ENCODE measurements at regions not wholly inside any gene's neighbourhood (a gene's known extent, or its start where the extent isn't known, plus 50 kb on each side); places are given as distances from the start of the nearest gene placed in this dataset.

- Histone ChIP-seq H3K9ac (ENCODE audit: low read length) (no peak overlapping the region), H3K27me3 (ENCODE audit: control insufficient read depth, insufficient read depth, low read length) (no peaks in the 10 kb centered on the region), H3K36me3 (ENCODE audit: control insufficient read depth, insufficient read depth, low read length) (no peaks in the 10 kb centered on the region), H3K27ac (ENCODE audit: low read depth, low read length) (no peak overlapping the region), H3K4me3 (ENCODE audit: low read length) (no peak overlapping the region), H3K4me1 (ENCODE audit: control insufficient read depth, insufficient read depth, low read length) (peaks cover 4% of the 10 kb centered on the region)
Measured at GRCh38 chr1:91609551-91609950, 108.9 kb downstream of the CDC7 start.

DNA sequence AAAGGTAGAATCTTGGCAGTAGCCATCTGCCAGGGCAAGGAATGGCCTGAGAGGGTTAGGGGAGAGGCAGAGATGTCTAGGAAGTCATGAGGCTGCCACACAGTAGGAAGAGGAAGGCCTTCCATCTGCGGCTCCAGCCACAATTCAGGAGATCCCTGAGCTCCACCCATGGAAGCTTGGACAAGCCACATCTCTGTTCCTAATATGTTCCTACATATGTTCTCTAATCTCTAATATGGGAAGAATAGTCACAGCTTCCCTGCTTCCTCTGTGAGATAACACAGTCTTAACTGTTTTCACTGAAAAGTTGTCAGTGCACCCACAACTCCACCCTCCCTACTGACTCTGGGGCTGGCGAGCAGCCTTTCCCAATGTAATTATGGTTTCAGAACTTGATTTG lies 109.5 kb downstream of the CDC7 start:
- Histone ChIP-seq H3K4me3 (ENCODE audit: low read length) (no peak overlapping the region), H3K36me3 (ENCODE audit: control insufficient read depth, insufficient read depth, low read length) (no peaks in the 10 kb centered on the region), H3K27ac (ENCODE audit: low read depth, low read length) (no peak overlapping the region), H3K4me1 (ENCODE audit: control insufficient read depth, insufficient read depth, low read length) (no peaks in the 10 kb centered on the region), H3K27me3 (ENCODE audit: control insufficient read depth, insufficient read depth, low read length) (no peaks in the 10 kb centered on the region), H3K9ac (ENCODE audit: low read length) (no peak overlapping the region)

GRCh38 chr1:91610789-91611188 lies 110.1 kb downstream of the CDC7 start:
- H3K36me3 ChIP-seq (ENCODE audit: control insufficient read depth, insufficient read depth, low read length) = no peaks in the 10 kb centered on the region
- no peaks in the 10 kb centered on the region for H3K4me1 ChIP-seq (ENCODE audit: control insufficient read depth, insufficient read depth, low read length)
- H3K27me3 ChIP-seq (ENCODE audit: control insufficient read depth, insufficient read depth, low read length) = no peaks in the 10 kb centered on the region
- H3K4me3 ChIP-seq (ENCODE audit: low read length) = no peak overlapping the region
- H3K27ac ChIP-seq (ENCODE audit: low read depth, low read length) = no peak overlapping the region
- H3K9ac ChIP-seq (ENCODE audit: low read length) = no peak overlapping the region

- H3K9ac ChIP-seq (ENCODE audit: low read length) = no peak overlapping the region
- H3K27me3 ChIP-seq (ENCODE audit: control insufficient read depth, insufficient read depth, low read length) = no peaks in the 10 kb centered on the region
- no peaks in the 10 kb centered on the region for H3K4me1 ChIP-seq (ENCODE audit: control insufficient read depth, insufficient read depth, low read length)
- no peaks in the 10 kb centered on the region for H3K36me3 ChIP-seq (ENCODE audit: control insufficient read depth, insufficient read depth, low read length)
- no peak overlapping the region for H3K27ac ChIP-seq (ENCODE audit: low read depth, low read length)
- H3K4me3 ChIP-seq (ENCODE audit: low read length) = no peak overlapping the region
Measured at GRCh38 chr1:91611483-91611917, 110.8 kb downstream of the CDC7 start.

- Histone ChIP-seq H3K4me1 (ENCODE audit: control insufficient read depth, insufficient read depth, low read length) (no peaks in the 10 kb centered on the region), H3K27me3 (ENCODE audit: control insufficient read depth, insufficient read depth, low read length) (no peaks in the 10 kb centered on the region), H3K9ac (ENCODE audit: low read length) (no peak overlapping the region), H3K36me3 (ENCODE audit: control insufficient read depth, insufficient read depth, low read length) (no peaks in the 10 kb centered on the region), H3K27ac (ENCODE audit: low read depth, low read length) (no peak overlapping the region), H3K4me3 (ENCODE audit: low read length) (no peak overlapping the region)
Measured at GRCh38 chr1:91613595-91613994, 112.9 kb downstream of the CDC7 start.

DNA sequence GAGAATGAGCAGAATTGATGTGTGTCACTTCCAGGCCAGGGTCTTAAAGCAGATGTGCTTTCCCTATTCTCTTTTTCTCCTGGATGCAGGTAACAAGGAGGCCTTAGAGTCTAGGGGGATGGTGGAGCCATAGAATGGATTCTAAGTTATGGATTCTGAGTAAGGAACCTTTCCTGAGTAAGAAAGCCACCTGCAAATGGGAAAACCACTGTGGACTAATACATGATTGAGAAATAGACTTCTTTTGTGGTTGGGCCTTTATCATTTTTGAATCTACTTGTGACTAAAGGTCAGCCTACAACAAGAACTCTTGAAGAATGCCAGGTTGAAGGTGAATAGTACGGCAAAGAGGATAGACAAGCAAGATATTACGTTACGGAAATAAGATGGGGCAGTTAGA lies 116.1 kb downstream of the CDC7 start:
- Histone ChIP-seq H3K4me3 (ENCODE audit: low read length) (no peak overlapping the region), H3K27me3 (ENCODE audit: control insufficient read depth, insufficient read depth, low read length) (no peaks in the 10 kb centered on the region), H3K36me3 (ENCODE audit: control insufficient read depth, insufficient read depth, low read length) (no peaks in the 10 kb centered on the region), H3K27ac (ENCODE audit: low read depth, low read length) (no peak overlapping the region), H3K9ac (ENCODE audit: low read length) (no peak overlapping the region), H3K4me1 (ENCODE audit: control insufficient read depth, insufficient read depth, low read length) (no peaks in the 10 kb centered on the region)

- H3K27me3 ChIP-seq (ENCODE audit: control insufficient read depth, insufficient read depth, low read length) = no peaks in the 10 kb centered on the region
- H3K36me3 ChIP-seq (ENCODE audit: control insufficient read depth, insufficient read depth, low read length) = no peaks in the 10 kb centered on the region
- no peak overlapping the region for H3K9ac ChIP-seq (ENCODE audit: low read length)
- H3K4me3 ChIP-seq (ENCODE audit: low read length) = no peak overlapping the region
- H3K4me1 ChIP-seq (ENCODE audit: control insufficient read depth, insufficient read depth, low read length) = peaks cover under 1% of the 10 kb centered on the region
- no peak overlapping the region for H3K27ac ChIP-seq (ENCODE audit: low read depth, low read length)
Measured at GRCh38 chr1:91617285-91617765, 116.7 kb downstream of the CDC7 start.

DNA sequence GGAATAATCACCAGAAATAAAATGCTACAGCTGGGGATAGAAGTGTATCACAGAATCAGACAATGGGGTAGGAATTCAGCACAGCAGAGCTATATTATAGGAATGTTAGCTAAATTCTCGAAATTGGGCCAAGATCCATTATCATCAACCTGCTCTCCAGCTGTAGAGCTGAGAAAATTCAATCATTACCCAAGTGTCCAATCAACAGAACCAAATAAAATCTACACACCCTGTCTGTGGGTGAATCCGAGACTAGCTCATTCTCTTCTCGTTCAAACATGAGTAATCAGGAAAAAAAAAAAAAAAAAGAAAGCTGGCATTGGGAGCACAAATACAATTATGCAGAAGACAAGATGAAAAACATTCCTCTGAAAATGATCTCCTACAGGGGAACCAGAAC lies 119.2 kb downstream of the CDC7 start:
- Histone ChIP-seq H3K36me3 (ENCODE audit: control insufficient read depth, insufficient read depth, low read length) (no peaks in the 10 kb centered on the region), H3K9ac (ENCODE audit: low read length) (no peak overlapping the region), H3K27ac (ENCODE audit: low read depth, low read length) (no peak overlapping the region), H3K4me3 (ENCODE audit: low read length) (no peak overlapping the region), H3K4me1 (ENCODE audit: control insufficient read depth, insufficient read depth, low read length) (peaks cover 10% of the 10 kb centered on the region), H3K27me3 (ENCODE audit: control insufficient read depth, insufficient read depth, low read length) (no peaks in the 10 kb centered on the region)

- Histone ChIP-seq H3K27me3 (ENCODE audit: control insufficient read depth, insufficient read depth, low read length) (no peaks in the 10 kb centered on the region), H3K27ac (ENCODE audit: low read depth, low read length) (no peak overlapping the region), H3K36me3 (ENCODE audit: control insufficient read depth, insufficient read depth, low read length) (no peaks in the 10 kb centered on the region)
Measured at GRCh38 chr1:91621360-91621759, 120.7 kb downstream of the CDC7 start.

GRCh38 chr1:91621907-91622306 lies 121.3 kb downstream of the CDC7 start:
- H3K27ac ChIP-seq (ENCODE audit: low read depth, low read length) = no peak overlapping the region

More at GRCh38 chr1:91621360-91621759, 120.7 kb downstream of the CDC7 start:
- Histone ChIP-seq H3K4me3 (ENCODE audit: low read length) (no peak overlapping the region), H3K4me1 (ENCODE audit: control insufficient read depth, insufficient read depth, low read length) (peaks cover 10% of the 10 kb centered on the region), H3K9ac (ENCODE audit: low read length) (no peak overlapping the region)

DNA sequence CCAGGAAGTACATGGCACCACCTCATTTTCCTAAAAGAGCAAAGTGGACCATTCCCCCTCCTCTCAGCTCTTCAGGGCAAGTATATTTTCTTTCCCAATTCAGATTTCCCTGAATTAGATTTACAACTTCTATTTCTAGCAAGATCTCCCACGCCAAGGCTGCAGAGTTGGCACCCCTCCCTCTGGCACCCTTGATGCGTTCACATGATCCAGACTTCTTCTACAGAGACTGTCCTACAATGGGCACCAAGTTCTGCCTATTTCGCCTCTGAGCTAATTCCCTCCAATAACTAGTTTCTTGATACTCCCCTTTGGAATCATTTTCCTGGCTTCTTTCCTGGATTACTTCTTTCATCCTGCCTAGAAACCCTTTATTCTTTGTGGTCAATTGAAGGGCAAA lies 122.0 kb downstream of the CDC7 start:
- H3K27me3 ChIP-seq (ENCODE audit: control insufficient read depth, insufficient read depth, low read length) = no peaks in the 10 kb centered on the region
- peaks cover 10% of the 10 kb centered on the region for H3K4me1 ChIP-seq (ENCODE audit: control insufficient read depth, insufficient read depth, low read length)
- no peak overlapping the region for H3K9ac ChIP-seq (ENCODE audit: low read length)
- peak overlapping the region; percentile 51 for H3K27ac ChIP-seq (ENCODE audit: low read depth, low read length)
- no peaks in the 10 kb centered on the region for H3K36me3 ChIP-seq (ENCODE audit: control insufficient read depth, insufficient read depth, low read length)
- no peak overlapping the region for H3K4me3 ChIP-seq (ENCODE audit: low read length)

More at GRCh38 chr1:91621907-91622306, 121.3 kb downstream of the CDC7 start:
- H3K4me1 ChIP-seq (ENCODE audit: control insufficient read depth, insufficient read depth, low read length) = peaks cover 10% of the 10 kb centered on the region
- no peaks in the 10 kb centered on the region for H3K27me3 ChIP-seq (ENCODE audit: control insufficient read depth, insufficient read depth, low read length)
- H3K36me3 ChIP-seq (ENCODE audit: control insufficient read depth, insufficient read depth, low read length) = no peaks in the 10 kb centered on the region
- no peak overlapping the region for H3K9ac ChIP-seq (ENCODE audit: low read length)
- no peak overlapping the region for H3K4me3 ChIP-seq (ENCODE audit: low read length)

DNA sequence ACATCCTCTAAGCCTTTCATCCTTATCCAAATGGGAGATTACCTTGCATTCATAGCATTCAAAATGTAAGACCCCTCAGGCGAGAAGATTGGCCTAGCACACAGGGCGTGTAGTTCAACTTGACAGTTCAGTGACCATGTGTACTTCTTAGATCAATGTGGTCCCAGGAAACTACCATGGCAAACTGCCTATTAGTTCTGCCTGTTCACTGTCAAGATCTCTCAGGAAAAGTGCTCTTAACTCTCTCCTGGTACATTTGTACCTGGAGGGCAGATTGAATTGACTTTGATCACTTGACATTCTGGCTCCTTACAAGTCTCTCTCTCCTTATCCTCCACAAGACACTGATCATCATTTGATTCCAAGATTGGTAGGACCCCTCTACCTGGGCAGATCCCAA lies 122.4 kb downstream of the CDC7 start:
- no peak overlapping the region for H3K9ac ChIP-seq (ENCODE audit: low read length)
- no peaks in the 10 kb centered on the region for H3K27me3 ChIP-seq (ENCODE audit: control insufficient read depth, insufficient read depth, low read length)
- peak overlapping the region; percentile 51 for H3K27ac ChIP-seq (ENCODE audit: low read depth, low read length)
- no peak overlapping the region for H3K4me3 ChIP-seq (ENCODE audit: low read length)
- H3K36me3 ChIP-seq (ENCODE audit: control insufficient read depth, insufficient read depth, low read length) = no peaks in the 10 kb centered on the region
- H3K4me1 ChIP-seq (ENCODE audit: control insufficient read depth, insufficient read depth, low read length) = peaks cover 10% of the 10 kb centered on the region

- Histone ChIP-seq H3K27ac (ENCODE audit: low read depth, low read length) (no peak overlapping the region), H3K27me3 (ENCODE audit: control insufficient read depth, insufficient read depth, low read length) (no peaks in the 10 kb centered on the region), H3K36me3 (ENCODE audit: control insufficient read depth, insufficient read depth, low read length) (no peaks in the 10 kb centered on the region), H3K4me3 (ENCODE audit: low read length) (no peak overlapping the region), H3K9ac (ENCODE audit: low read length) (no peak overlapping the region), H3K4me1 (ENCODE audit: control insufficient read depth, insufficient read depth, low read length) (peaks cover 10% of the 10 kb centered on the region)
Measured at GRCh38 chr1:91624331-91624730, 123.7 kb downstream of the CDC7 start.
